A673 (cell line): ENCODE measurements at regions not wholly inside any gene's neighbourhood (a gene's known extent, or its start where the extent isn't known, plus 50 kb on each side); places are given as distances from the start of the nearest gene placed in this dataset.

Experiments used
- EZH2 ChIP-seq: fragments of 200-600 bp; sonication (generic); IDR thresholded peaks from 2 replicates; pipeline ENCODE4 v1.6.1; 2017; ENCODE audit warnings: borderline replicate concordance, low read depth, mild to moderate bottlenecking, mixed read lengths, antibody characterized with exemption, low read length; ENCODE audit not compliant: poor library complexity, severe bottlenecking
- TF ChIP-seq, protein P1 (sequence below): fragments of 300-800, 200-600 bp; sonication (generic); conservative IDR thresholded peaks from 2 replicates; pipeline ENCODE4 v1.5.1; 2017; ENCODE audit warnings: low read depth, mild to moderate bottlenecking, antibody characterized with exemption, low read length, moderate library complexity, mixed read lengths

DNA sequence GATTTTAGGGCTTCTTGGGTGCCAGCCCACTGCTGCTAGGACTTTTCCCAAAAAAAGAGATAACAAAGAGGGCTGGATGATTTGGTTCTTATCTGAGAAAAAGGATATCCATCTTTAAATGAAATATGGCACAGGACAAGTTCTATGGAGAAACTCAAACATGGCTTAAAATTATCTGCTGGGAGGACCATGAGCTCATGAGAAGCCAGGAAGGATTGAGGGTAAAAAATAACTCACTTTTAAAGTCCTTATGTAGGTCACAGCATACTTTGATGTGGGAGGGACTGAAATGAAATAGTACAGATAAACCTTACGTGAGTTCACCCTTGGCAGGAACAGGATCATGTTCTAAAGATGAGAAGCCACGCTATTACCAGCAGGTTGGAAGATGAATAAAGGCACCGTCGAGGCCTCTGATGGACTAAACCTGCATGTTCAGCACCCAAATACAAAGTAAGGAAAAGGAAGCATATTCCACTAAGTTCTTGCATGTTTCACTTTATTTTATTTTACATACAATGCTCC is 369.2 kb upstream of the KLF6 start:
- TF ChIP-seq, protein P1, sequence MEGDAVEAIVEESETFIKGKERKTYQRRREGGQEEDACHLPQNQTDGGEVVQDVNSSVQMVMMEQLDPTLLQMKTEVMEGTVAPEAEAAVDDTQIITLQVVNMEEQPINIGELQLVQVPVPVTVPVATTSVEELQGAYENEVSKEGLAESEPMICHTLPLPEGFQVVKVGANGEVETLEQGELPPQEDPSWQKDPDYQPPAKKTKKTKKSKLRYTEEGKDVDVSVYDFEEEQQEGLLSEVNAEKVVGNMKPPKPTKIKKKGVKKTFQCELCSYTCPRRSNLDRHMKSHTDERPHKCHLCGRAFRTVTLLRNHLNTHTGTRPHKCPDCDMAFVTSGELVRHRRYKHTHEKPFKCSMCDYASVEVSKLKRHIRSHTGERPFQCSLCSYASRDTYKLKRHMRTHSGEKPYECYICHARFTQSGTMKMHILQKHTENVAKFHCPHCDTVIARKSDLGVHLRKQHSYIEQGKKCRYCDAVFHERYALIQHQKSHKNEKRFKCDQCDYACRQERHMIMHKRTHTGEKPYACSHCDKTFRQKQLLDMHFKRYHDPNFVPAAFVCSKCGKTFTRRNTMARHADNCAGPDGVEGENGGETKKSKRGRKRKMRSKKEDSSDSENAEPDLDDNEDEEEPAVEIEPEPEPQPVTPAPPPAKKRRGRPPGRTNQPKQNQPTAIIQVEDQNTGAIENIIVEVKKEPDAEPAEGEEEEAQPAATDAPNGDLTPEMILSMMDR, result no peak
- TF ChIP-seq EZH2, result no peak
